Endometrium (tissue), 2 donors: ENCODE measurements at regions not wholly inside any gene's neighbourhood (a gene's known extent, or its start where the extent isn't known, plus 50 kb on each side); places are given as distances from the start of the nearest gene placed in this dataset.
A peak's percentile ranks its signal among the peaks of the same experiment; 100 is the strongest.
"Not testable (repeated sequence)": the region's sequence is repeated elsewhere in the genome, so short reads cannot be mapped to it uniquely, and the experiment has no call there.

ENCODE experiments used
- FAIRE-seq: peaks from 2 replicates; lab custom pipeline; 2012; peaks lifted over from hg19 to GRCh38; lab: Jason Lieb, UNC
- donor health status: control.
- donor health status: control.

DNA sequence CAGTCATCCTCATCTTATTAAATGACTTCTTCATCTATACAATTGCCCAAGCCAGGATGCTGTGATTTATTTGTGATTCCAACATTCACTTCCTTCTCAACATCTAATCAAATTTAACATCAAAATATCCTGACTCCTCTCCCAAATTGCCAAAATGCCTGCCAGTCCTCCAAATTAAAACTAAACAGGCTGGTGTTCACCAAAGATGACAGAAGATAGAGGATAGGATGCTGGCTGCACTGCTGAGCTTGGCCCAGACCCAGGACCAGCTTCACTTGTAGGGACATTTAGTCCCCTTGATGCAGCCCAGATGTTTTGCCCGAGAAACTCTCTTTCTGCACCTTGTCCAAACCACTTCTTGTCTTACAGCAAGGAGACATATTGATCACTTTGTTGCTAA lies 540.0 kb upstream of the CNTNAP5 start:
- no peak for FAIRE-seq

DNA sequence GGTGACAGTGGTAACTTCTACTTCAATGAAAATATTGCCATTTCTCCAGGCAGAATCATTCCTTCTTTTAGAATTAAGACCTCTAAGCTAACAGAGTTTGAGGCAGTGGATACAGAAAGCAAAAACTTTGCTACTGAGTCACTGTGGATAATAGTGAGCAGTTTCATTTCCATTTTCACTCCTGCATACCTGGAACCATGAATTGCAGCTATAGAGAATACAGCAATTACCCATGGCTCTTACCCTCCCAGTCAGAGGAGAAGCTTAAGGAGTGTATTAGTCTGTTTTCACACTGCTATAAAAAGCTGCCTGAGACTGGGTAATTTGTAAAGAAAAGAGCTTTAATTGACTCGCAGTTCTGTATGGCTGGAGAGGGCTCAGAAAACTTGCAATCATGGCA lies 531.4 kb upstream of the CNTNAP5 start:
- no peak for FAIRE-seq

DNA sequence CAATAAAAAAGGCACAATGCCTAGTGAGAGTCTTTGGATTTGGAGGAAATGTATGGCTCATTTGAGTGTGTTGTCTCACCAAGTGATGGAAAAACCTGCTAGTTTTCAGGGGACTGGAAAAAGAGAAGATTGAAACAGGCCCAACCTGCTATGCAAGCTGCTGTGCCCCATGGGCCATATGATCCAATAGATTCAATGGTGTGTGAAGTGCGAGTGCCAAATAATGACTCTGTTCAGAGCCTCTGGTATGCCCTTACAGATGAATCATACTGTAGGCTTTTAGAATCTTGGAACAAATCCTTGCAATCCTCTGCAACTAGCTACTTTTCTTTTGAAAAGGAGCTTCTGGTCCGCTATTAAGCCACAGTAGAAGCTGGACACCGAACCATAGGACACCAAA lies 529.8 kb upstream of the CNTNAP5 start:
- no peak for FAIRE-seq

DNA sequence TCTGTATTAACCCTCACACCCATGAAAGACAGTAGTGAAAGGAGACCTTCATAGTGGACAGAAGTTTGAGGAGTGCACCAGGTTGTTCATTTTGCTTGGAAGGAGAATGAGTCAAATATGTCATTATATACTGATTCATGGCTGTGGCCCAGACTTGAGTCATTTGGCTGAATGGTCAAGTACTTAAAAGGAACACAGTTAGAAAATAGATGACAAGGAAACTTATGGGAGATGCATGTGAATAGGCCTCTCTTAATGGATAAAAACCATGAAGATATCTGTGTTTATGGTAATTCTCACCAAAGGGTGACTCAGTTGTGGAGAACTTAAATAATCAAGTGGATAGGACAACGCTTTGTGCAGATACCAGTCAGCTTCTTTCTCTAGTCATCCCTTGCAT lies 524.7 kb upstream of the CNTNAP5 start:
- FAIRE-seq, result no peak

DNA sequence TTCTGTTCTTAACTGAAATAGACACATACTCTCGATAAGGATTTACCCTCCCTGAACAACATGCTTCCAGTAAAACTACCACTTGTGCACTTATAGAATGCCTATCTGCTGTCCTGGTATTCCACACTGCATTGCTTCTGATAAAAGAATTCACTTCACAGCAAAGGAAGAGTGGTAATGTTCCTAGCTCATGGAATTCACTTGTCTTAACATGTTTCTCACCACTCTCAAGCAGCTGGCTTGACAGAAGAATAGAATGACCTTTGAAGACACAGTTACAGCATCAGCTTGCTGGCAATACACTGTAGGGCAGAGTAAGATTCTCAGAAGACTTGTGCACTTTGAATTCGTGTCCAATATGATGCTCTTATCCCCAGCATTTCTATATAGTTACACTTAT lies 524.1 kb upstream of the CNTNAP5 start:
- no peak for FAIRE-seq

DNA sequence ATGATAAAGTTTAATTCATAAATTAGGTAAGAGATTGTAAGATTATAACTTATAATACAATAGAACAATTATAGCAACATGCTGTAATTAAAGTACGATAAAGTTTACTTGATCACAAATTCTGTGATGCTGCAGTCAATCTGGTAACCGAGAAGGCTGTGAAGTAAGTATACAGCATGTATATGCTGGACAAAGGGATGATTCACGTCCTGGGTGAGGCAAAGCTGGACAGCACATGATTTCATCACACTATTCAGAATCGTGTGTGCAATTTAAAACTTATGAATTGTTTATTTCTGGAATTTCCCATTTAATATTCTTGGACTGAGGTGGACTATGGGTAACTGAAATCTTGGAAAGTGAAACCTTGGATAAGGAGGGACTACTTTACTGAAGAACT lies 522.2 kb upstream of the CNTNAP5 start:
- no peak for FAIRE-seq

DNA sequence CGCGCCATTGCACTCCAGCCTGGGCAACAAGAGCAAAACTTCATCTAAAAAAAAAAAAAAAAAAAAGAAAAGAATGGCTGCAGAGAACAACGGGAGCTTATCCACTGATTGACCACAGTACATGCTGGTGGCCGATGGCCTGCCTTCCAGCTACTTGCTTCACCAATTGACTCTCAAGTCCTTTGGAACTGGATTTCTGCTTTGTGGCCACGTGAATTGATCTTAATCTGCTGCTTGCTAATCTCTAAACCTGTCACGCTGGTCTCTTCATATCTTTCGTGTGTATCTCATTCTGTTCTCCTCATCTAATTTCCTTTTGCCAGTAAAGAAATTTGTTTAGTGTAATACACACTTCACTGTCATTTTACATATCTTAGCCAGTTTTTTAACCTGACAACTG lies 512.5 kb upstream of the CNTNAP5 start:
- FAIRE-seq, result no peak

DNA sequence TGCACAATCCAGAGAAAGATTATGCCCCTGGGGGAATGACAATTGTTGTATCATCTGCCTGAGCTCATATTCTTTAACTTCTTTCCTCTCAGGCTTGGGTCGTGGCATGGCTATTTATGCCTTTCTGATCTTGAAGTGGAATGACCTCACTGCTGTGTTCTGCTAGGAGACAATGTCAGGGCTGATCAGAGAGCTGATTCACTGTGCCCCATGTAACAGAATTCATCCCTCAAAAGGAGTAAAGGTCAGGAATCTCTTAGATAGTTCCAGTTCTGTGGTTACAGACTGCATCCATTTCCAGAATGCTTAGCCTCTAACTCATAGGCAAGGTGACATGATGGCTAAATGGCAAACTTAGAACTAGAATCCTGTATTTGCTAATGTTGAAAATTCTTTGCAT lies 511.7 kb upstream of the CNTNAP5 start:
- FAIRE-seq, result no peak

DNA sequence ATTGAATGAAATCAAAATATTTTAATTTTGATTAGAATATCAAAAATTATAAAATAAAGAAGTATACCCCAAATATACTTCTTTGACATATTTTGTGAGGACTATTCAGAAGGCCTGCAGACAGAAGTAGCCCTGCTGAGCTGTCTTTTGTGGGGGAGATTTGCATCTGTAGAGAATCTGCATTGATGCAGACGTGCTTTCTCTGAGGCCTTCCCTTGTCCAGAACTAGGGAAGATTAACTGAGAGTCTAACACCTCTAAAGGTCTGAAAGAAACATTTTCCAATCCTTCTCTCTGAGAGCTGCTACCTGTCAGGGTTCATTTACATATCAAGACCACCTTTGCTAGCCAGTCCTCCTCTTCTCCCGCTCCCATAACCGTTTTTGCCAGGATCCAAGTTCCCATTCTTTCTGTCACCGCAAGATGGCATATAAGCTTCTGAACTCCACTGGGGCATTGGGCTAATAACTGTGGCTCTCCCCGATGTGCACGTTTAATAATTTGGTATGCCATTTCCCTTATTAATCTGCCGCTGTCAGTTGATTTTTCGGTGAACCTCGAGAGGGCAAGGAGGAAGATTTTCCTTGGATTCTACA lies 510.4 kb upstream of the CNTNAP5 start:
- no peak for FAIRE-seq

DNA sequence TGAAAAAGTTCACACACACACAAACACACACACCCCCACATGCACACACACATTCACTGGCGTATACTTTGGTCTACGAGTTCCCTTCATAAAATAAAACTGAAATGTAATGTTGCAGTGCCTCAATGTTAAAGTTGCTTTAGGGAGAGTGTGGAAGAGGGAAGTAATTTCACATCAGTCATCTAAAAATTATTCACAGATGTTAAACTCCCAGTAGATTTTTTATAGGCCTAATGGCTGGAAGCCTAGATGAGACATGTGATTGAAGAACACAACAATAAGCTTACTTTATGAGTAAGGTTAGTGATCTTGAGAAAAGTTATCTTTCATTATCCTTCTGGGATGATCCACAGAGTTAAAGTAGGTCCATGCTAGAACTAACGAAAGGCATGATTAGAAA lies 506.7 kb upstream of the CNTNAP5 start:
- FAIRE-seq, result peak; percentile 97

DNA sequence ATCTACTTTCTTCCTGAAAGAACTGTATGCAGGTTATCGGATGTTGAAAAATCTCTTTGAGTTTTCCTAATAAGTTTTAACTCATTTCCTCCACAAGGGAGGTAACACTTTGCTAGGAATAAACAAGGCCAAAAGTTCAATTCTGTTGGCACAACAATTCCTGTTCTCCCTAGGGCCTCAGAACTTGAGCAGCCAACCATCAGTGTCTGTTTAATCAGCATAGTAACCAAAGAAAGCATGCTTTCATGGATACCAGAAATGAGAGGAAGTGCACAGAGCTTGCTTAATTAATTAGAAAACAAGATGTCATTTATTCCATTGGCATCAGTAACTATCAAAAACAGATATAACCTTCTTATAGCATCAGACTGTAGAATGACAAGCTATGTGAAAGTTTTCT lies 503.2 kb upstream of the CNTNAP5 start:
- no peak for FAIRE-seq

DNA sequence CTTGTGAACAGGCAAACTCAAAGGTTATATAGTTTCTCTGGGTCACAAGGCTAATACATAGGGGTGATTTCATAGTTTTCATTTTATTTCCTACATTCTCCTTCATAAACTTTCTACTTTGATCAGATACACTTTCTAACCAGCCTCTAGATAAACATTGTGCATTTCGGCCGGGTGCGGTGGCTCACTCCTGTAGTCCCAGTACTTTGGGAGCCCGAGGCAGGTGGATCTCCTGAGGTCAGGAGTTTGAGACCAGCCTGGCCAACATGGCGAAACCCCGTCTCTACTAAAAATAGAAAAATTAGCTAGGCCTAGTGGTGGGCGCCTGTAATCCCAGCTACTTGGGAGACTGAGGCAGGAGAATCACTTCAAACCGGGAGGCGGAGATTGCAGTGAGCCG lies 502.6 kb upstream of the CNTNAP5 start:
- not testable (repeated sequence) for FAIRE-seq

DNA sequence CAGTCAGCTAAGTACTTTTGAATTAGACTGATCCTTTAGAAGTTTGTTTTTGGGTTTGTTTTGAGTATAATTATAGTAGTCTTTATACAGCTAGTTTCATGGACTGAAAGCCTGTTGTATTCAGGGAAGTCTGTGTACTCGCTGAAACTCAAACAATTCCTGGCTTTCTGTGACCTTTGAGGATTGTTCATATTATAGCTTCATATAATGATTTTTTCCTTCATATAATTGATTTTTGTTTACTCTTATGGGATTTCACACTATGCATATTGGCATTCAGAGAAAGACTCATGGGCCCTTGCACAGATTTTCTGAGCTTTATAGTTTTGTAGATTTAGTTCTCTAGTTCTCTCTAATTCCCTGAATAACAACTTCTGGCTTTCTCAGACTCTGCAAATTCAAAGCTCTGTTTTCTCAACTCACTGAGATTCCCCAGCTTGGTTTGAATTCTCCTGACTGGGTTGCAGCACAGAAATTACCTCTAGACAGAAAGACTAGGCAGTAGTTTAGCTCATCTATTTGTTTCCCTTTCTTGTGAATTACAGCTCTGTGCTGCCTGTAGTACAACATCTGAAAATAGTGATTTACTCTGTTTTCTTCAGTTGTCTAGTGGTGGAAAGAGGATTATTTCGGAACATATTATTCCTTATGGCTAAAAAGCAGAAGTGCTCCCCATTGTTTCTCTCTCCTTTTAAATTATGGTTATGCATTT lies 495.9 kb upstream of the CNTNAP5 start:
- FAIRE-seq, result no peak

DNA sequence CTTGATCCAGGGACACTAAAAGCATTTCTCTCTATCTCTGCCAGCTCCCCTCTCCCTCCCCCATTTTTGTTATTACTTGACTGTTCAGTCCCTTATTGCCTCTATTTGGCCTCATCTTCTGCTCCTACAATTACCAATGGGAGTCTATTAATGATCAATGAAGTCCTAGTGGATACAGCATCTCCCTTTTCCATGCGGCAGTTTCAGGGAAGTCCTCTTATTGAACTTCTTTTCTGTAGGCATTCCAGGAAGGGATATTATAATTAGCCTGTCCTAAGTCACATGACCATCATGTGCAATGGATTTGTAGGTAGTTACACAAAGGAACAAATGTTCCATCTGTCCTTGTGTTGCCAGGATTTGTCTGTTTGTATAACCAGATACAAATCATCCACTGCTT lies 495.1 kb upstream of the CNTNAP5 start:
- FAIRE-seq, result no peak

DNA sequence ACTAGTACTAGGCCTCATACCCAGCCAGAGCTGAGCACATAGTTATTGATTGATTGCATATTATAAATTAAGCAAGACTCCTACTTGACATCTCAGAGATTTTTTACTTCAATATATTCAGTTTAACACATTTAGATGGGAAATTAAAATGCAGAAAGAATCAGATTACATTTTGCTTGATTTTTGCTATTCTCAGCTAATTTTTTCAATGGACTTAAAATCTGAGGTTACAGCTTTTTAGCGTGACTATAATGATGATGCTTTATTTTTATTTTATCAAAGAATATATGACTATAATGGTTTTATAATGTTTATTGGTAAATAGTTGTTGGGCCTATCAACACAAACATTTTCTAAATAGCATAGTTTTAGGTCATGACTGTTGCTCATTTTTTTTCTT lies 493.0 kb upstream of the CNTNAP5 start:
- FAIRE-seq, result no peak

DNA sequence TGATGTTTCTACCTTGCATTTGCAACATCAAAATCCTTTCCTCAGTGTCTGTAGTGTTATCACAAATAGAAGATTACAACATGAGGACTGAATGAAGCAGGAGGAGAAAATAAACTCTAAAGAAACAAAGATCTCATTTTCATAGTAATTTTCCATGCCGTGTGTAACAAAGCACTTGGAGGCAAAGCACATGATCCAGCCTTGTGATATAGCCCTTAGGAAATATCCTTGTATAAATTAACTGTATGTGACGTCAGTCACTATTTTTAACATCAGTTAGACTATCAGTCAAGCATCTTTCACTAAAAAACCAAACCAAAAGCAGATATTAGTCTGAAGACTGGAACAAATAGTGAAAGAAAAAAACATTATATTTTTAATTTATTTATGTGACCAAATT lies 492.1 kb upstream of the CNTNAP5 start:
- FAIRE-seq, result no peak

DNA sequence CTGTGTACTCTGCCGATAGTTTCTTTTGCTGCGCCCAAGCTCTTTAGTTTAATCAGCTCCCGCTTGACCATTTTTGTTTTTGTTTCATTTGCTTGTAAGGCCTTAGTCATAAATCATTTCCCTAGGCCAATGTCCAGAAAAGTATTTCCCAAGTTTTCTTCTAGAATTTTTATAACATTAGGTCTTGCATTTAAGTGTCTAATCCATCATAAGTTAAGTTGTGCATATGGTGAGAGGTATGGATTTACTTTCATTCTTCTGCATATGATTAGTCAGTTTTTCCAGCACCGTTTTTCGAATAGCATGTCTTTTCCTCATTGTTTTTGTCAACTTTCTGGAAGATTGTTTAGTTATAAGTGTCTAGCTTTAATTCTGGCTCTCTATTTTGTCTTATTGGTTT lies 484.8 kb upstream of the CNTNAP5 start:
- no peak for FAIRE-seq

DNA sequence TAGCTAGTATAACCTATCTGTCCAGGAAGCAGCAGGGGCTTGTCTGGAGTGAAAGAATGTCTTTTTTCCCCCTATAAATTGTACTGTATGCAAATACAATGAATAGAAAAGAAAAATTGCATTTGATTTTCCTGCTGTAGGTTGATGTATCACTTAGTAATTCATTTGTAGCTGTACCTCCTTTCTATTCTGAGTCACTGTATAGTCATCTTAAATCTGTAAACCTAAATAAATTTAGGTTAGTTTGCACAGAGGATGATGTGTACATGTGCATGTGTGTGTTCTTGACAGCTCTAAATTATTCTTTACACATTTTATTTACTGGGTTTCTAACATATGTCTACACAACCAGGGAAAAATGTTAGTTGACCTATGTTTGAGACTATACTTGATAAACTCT lies 478.7 kb upstream of the CNTNAP5 start:
- FAIRE-seq, result no peak

DNA sequence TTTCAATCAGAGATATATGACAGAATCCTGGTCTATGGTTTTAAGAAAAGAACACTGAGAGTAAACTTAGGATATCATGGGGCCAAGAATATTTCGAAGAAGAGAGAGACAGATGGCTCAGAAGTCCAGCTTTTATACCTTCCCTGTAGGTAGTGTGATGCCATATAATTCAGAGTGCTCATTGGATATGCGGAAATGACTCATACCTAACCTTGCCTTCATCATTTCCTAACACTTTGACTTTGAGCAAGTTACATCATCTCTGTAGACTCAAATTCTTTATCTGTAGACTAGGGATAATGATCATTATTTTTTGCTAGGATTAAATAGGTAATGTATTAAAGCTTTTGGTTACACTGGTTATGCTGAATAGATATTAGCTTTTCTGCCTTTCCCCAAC lies 461.6 kb upstream of the CNTNAP5 start:
- no peak for FAIRE-seq

DNA sequence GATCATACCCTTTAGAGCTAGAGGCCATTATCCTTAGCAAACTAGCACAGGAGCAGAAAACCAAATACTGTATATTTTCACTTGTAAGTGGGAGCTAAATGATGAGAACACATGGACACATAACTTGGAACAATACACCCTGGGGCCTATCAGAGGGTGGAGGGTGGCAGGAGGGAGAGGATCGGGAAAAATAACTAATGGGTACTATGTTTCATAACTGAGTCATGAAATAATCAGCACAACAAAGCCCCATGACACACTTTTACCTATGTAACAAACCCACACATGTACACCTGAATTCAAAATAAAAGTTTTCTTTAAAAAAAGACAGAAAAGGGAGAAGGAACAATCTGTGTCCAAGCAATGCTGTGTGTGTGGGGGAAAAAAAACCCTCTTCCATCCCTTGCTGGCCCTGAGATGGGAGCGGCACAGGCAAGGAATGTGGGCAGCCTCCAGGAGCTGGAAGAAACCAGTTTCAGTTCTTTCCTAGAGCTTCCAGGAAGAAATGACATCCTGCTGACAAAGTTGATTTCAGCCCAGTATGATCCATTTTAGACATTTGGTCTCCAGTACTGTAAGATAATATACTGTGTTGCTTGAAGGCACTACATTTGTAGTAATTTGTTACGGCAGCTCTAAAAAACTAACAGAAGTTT lies 458.7 kb upstream of the CNTNAP5 start:
- FAIRE-seq, result no peak

DNA sequence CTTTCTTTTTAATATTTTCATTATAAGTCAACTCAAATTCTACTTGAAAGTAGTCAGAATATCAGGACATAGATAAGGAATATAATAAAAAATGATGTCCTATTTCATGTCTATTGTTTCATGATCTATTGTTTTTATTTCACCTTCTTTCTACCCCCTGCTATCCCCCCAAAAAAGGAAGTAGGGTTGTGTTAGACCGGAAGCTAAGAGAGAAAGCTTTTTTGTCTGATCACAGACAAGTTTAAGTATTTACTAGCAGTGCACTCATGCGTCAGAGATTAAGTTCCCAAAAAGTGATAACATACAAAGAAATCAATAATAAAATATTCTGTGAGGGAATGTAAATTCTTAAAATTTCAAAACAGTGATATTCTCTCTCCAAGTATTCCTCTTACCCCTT lies 447.1 kb upstream of the CNTNAP5 start:
- FAIRE-seq, result no peak

DNA sequence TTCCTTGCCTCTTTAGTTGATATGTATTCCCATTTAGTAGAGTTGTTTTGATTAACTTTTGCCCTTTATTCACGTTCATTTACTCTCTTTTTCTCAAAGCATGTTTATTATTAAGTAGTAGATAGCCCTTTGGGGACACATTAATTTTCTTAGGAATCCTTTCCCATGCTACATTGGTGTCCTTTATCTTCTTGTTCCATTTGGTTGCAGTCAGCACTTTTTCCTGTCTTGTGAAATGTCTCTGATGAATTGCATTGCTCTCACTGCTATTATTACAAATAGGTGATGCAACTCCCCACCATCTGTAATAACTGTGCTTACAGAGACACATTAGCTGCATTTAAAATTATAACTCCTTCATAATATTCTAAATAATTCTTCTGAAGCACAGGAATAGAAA lies 428.5 kb upstream of the CNTNAP5 start:
- FAIRE-seq, result no peak

DNA sequence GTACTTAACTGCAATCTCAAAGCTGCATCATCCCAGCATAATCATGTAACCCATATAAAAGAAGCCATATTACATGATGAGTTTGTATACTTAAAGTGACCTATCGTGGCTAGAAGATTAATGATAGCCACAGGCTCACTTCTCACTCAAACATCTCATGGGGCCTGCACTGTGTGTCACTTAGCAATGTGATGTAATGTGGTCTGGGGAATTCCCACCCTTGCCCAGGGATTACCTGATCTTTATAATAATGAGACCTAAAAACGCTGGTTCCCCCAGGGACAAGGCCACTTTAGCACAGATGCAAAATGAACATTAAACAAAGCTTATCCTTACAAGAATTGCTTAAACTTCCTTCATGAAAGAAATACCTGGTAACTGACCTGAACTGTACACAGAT lies 427.1 kb upstream of the CNTNAP5 start:
- no peak for FAIRE-seq

DNA sequence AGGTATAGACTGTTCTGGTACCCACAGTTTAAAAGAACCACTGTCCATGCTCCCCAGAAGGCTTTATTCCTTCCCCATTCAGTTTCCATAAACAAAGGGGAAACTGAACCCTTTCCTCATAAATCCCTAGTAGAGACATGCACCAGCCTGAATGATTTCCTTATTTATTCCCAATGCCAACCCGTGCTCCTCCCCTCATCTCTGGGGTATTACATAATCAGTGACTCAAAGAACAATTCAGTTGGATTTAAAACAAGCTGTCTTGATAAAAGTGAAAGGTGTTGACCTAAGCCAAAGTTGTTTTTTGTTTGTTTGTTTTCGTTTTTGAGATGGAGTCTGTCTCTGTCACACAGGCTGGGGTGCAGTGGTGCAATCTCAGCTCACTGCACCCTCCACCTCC lies 418.5 kb upstream of the CNTNAP5 start:
- no peak for FAIRE-seq
